SK-N-SH treated with all-trans-retinoic acid at 6 μM for 48 hours (cell line): ENCODE measurements at regions not wholly inside any gene's neighbourhood (a gene's known extent, or its start where the extent isn't known, plus 50 kb on each side); places are given as distances from the start of the nearest gene placed in this dataset.
"Not testable (repeated sequence)": the region's sequence is repeated elsewhere in the genome, so short reads cannot be mapped to it uniquely, and the experiment has no call there.

Source experiments
- ARNTL ChIP-seq: fragments of 450-650 bp; formaldehyde crosslinking; IDR thresholded peaks from 2 replicates; pipeline ENCODE4 v1.5.0; 2020; ENCODE audit warnings: low read depth, mild to moderate bottlenecking, moderate library complexity, borderline replicate concordance
- ISL1 ChIP-seq: fragments of 250-450 bp; sonication (Bioruptor Pico); IDR thresholded peaks from 2 replicates; pipeline ENCODE4 v2.1.2; 2022; ENCODE audit warnings: mild to moderate bottlenecking, moderate library complexity
- SNAI2 ChIP-seq: fragments of 250-450 bp; sonication (Bioruptor Pico); IDR thresholded peaks from 2 replicates; pipeline ENCODE4 v1.5.0; 2020; ENCODE audit warnings: mild to moderate bottlenecking, moderate library complexity
- ZFP3 ChIP-seq: fragments of 250-450 bp; sonication (Bioruptor Pico); IDR thresholded peaks from 2 replicates; pipeline ENCODE4 v1.5.0; 2020; ENCODE audit warnings: mild to moderate bottlenecking, moderate library complexity
- ZNF565 ChIP-seq: fragments of 450-650 bp; formaldehyde crosslinking; conservative IDR thresholded peaks from 2 replicates; pipeline ENCODE4 v1.5.0; 2020; ENCODE audit warnings: low read depth, mild to moderate bottlenecking, moderate library complexity
- ZNF70 ChIP-seq: fragments of 450-650 bp; formaldehyde crosslinking; IDR thresholded peaks from 2 replicates; pipeline ENCODE4 v1.5.0; 2020; ENCODE audit warnings: mild to moderate bottlenecking, moderate library complexity
- TF ChIP-seq, protein P1 (sequence below): fragments of 250-450 bp; sonication (Bioruptor Pico); IDR thresholded peaks from 2 replicates; pipeline ENCODE4 v1.8.0; 2020; ENCODE audit warnings: mild to moderate bottlenecking, moderate library complexity, borderline replicate concordance

DNA sequence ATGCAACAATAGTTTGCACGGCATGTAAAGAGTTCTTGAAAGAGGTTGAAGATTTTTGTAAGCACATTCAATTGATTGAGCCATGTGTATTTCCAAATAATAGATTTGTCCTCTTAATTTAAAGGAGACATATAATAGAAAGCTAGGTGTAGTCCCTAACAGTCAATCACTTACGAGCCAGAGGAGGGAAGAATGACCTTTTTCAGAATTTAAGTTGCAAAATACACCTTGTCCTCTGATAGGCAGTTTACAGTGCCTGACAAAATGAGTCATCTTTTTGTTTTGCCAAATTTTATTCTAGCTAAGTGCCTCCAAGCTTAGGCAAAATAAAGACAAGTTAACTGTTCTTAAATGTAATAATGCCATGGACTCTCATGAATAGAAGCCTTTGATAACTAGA, 88.3 kb upstream of the GOLGA6L4 start:
- TF ChIP-seq ZNF70; ZFP3 (CRISPR knock-in tag); ZNF565 (CRISPR knock-in tag); ISL1 (CRISPR knock-in tag); ARNTL (CRISPR knock-in tag); SNAI2 (CRISPR knock-in tag): not testable (repeated sequence)
- TF ChIP-seq, protein P1, sequence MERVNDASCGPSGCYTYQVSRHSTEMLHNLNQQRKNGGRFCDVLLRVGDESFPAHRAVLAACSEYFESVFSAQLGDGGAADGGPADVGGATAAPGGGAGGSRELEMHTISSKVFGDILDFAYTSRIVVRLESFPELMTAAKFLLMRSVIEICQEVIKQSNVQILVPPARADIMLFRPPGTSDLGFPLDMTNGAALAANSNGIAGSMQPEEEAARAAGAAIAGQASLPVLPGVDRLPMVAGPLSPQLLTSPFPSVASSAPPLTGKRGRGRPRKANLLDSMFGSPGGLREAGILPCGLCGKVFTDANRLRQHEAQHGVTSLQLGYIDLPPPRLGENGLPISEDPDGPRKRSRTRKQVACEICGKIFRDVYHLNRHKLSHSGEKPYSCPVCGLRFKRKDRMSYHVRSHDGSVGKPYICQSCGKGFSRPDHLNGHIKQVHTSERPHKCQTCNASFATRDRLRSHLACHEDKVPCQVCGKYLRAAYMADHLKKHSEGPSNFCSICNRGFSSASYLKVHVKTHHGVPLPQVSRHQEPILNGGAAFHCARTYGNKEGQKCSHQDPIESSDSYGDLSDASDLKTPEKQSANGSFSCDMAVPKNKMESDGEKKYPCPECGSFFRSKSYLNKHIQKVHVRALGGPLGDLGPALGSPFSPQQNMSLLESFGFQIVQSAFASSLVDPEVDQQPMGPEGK, result not testable (repeated sequence)
